C4-2B (cell line): ENCODE measurements at regions not wholly inside any gene's neighbourhood (a gene's known extent, or its start where the extent isn't known, plus 50 kb on each side); places are given as distances from the start of the nearest gene placed in this dataset.

Source experiments
- ZFX ChIP-seq: fragments of 450-650 bp; IDR thresholded peaks from 2 replicates; pipeline ENCODE4 v1.6.1; 2017
- TF ChIP-seq, protein P1 (sequence below): fragments of 450-650 bp; conservative IDR thresholded peaks from 2 replicates; pipeline ENCODE4 v1.5.1; 2017; ENCODE audit warnings: mild to moderate bottlenecking

GRCh38 chr1:177615251-177615650 lies 354.6 kb downstream of the SEC16B start:
- TF ChIP-seq, protein P1, sequence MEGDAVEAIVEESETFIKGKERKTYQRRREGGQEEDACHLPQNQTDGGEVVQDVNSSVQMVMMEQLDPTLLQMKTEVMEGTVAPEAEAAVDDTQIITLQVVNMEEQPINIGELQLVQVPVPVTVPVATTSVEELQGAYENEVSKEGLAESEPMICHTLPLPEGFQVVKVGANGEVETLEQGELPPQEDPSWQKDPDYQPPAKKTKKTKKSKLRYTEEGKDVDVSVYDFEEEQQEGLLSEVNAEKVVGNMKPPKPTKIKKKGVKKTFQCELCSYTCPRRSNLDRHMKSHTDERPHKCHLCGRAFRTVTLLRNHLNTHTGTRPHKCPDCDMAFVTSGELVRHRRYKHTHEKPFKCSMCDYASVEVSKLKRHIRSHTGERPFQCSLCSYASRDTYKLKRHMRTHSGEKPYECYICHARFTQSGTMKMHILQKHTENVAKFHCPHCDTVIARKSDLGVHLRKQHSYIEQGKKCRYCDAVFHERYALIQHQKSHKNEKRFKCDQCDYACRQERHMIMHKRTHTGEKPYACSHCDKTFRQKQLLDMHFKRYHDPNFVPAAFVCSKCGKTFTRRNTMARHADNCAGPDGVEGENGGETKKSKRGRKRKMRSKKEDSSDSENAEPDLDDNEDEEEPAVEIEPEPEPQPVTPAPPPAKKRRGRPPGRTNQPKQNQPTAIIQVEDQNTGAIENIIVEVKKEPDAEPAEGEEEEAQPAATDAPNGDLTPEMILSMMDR = no peak
- TF ChIP-seq ZFX = no peak
